Stimulated activated CD4-positive, alpha-beta T cell treated with anti-CD3 and anti-CD28 coated beads, Interleukin-12 subunit alpha, Interleukin-12 subunit beta, amount 100 ng/mL, for 4 hours (primary cell): ENCODE measurements at regions not wholly inside any gene's neighbourhood (a gene's known extent, or its start where the extent isn't known, plus 50 kb on each side); places are given as distances from the start of the nearest gene placed in this dataset.
"Not testable (repeated sequence)": the region's sequence is repeated elsewhere in the genome, so short reads cannot be mapped to it uniquely, and the experiment has no call there.

Experiments used
- DNase-seq: peaks from one replicate; pipeline ENCODE4 v3.0.0-alpha.2; 2020

DNA sequence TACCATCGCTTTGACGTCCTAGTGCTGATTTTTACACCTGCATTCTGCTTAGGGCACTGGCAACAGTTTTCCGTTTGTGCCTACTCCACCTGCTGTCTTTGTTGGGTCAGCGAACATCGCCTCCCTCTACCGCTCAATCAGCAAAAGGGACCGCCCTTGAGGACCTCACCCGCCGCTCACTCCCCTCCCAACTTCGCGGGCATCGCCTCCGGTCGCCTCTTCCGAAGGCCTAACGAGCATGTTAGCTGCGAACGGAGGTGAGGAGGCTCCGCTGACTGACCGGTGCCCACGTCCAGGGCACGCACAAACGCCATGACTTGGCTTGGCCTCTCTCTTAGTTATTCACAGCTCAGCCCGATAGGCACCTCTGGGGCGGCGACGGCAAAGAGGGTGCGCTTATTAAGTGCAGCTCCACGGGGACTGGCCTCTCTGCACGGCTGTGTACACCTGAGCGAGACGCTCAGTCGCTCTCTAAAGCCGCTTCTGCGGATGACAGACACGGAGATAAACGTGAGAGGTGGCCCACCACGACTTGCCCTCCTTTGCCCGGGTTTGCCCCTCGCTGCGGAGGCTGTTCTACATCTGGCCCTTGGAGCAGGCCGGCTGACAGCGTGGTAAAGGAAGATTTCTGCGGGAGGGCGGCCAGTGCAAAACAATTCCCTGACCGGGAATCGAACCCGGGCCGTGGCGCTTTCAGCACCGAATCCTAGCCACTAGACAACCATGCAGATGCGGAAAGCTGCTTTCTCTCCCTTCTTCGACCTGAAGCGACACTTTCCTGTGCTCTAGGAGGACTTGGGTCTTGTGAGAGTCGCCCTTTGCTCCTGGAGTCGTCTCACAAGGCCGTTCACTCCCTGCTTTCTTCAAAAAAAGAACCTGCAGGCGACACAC, 81.6 kb upstream of the FCGR1A start:
- not testable (repeated sequence) for DNase-seq

GRCh38 chr1:149708192-149708853, 74.2 kb upstream of the FCGR1A start:
- peak; percentile 59 for DNase-seq

GRCh38 chr1:149711651-149712050, 70.8 kb upstream of the FCGR1A start:
- not testable (repeated sequence) for DNase-seq

- peak; percentile 39 for DNase-seq
These were observed 70.2 kb upstream of the FCGR1A start for GRCh38 chr1:149712154-149712927.

DNA sequence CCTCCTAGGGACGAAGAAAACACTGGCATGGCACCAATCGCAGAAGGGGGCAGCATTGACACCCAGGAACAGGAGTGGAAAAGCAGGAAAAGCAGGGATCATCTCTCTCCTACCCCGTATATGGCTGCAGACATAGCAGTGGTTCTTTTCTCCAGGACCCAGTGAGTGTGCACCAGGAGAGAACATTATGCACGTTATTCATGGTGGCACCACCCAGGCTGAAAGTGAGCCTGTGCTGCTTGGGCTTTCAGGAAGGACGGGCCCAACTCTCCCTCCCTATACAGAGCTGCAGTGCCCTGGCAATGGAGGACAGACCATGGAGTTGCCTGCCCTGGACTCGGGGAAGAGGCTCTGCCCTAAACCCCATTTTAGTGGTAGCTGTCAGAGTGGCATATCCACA, 69.0 kb upstream of the FCGR1A start:
- DNase-seq: not testable (repeated sequence)

- DNase-seq: not testable (repeated sequence)
These were observed 68.5 kb upstream of the FCGR1A start for GRCh38 chr1:149713952-149714351.

GRCh38 chr1:149724618-149725302, 57.7 kb upstream of the FCGR1A start:
- not testable (repeated sequence) for DNase-seq

GRCh38 chr1:149726688-149727087, 55.8 kb upstream of the FCGR1A start:
- not testable (repeated sequence) for DNase-seq

- not testable (repeated sequence) for DNase-seq
These were observed 53.9 kb upstream of the FCGR1A start for GRCh38 chr1:149728598-149728997.
